VCaP (cell line): ENCODE measurements at regions not wholly inside any gene's neighbourhood (a gene's known extent, or its start where the extent isn't known, plus 50 kb on each side); places are given as distances from the start of the nearest gene placed in this dataset.

Experiments
- H3K27ac ChIP-seq: fragments of 450-650 bp; 2 replicates; pipeline ENCODE4 v1.5.1; 2017
- CTCF ChIP-seq: fragments of 450-650 bp; conservative IDR thresholded peaks from 2 replicates; pipeline ENCODE4 v1.5.1; 2017; ENCODE audit warnings: mild to moderate bottlenecking, moderate library complexity

- H3K27ac ChIP-seq: no peak overlapping the region
- TF ChIP-seq CTCF: no peak
These were observed 270.4 kb downstream of the TFAP2C start for GRCh38 chr20:56899506-56899905.

- H3K27ac ChIP-seq: no peak overlapping the region
- TF ChIP-seq CTCF: no peak
These were observed 271.1 kb downstream of the TFAP2C start for GRCh38 chr20:56900252-56900651.

GRCh38 chr20:56903421-56903820 is 274.3 kb downstream of the TFAP2C start:
- TF ChIP-seq CTCF: no peak
- H3K27ac ChIP-seq: no peak overlapping the region

GRCh38 chr20:56903858-56904257 is 274.8 kb downstream of the TFAP2C start:
- no peak overlapping the region for H3K27ac ChIP-seq
- no peak for TF ChIP-seq CTCF

GRCh38 chr20:56909918-56910714 is 281.0 kb downstream of the TFAP2C start:
- H3K27ac ChIP-seq: peak overlapping the region; percentile 61
- no peak for TF ChIP-seq CTCF

- TF ChIP-seq CTCF: no peak
- H3K27ac ChIP-seq: no peak overlapping the region
These were observed 282.8 kb downstream of the TFAP2C start for GRCh38 chr20:56911946-56912345.

- H3K27ac ChIP-seq: no peak overlapping the region
- no peak for TF ChIP-seq CTCF
These were observed 285.4 kb downstream of the TFAP2C start for GRCh38 chr20:56914532-56914931.
